CD1c-positive myeloid dendritic cell (primary cell): ENCODE measurements at regions not wholly inside any gene's neighbourhood (a gene's known extent, or its start where the extent isn't known, plus 50 kb on each side); places are given as distances from the start of the nearest gene placed in this dataset.

Source experiments
- DNase-seq: peaks from one replicate; pipeline ENCODE4 v3.0.0-alpha.2; 2016; ENCODE audit errors: extremely low spot score

DNA sequence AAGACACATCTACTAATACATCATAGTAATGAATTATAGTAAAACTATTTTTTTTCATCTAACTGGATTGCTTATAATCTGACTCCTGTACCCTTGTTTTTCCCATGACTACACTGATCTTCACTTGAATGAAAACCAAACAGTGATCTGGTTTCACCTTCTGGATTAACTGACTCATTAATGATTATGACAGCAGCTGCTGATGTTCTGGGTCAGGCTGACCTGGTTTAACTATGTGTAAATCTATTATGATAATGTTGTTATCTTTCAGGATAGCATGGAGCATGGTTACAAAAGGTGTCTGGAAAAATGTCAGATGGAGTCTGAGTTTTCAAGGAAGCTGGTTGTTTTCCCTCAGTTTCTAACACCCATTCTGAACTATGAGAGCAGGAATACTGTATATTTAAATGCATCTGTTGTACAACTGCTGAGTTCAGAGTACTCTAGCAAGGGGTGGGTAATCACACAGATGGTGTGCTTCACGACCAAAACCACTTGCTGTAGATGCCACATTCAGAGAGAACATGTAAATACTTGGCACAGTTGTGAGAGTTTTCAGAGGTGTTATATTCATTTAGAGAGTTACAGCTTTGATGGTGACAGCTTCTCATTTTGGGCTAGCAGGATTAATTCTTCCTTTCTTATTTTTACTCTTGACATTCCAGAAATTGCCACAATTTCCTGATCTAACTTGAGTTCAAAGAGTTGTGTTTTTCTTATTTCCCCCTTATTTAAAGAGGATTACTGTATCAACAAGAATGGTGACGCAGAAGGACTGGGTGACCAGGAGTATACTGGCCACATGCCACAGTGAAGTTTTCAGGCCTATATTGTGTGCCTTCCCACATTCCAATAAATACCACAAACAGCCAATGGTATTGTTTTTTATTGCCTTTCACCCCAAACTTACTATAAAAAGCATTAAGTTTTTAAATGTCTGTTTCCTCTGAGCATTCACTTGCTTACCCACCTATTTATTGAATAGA is 249.7 kb upstream of the TET2 start:
- DNase-seq, result no peak

DNA sequence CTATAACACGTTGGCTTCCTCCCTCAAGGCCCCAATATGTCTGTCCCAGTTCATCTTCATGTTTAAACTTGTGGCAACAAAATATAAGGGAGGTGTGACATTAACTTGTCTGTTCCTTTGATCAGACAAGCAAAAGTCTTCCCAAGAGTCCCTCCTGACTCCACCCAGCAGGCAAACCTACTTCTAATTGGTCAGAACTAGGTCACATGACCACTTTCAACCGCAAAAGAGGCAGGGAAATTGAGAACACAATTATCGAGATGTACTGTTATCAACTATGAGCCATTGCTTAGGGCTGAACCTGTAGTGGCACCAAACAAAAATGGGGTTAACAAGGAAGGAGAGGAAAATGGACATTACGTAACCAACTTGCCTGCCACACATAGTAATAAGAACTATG is 246.8 kb upstream of the TET2 start:
- DNase-seq, result no peak

DNA sequence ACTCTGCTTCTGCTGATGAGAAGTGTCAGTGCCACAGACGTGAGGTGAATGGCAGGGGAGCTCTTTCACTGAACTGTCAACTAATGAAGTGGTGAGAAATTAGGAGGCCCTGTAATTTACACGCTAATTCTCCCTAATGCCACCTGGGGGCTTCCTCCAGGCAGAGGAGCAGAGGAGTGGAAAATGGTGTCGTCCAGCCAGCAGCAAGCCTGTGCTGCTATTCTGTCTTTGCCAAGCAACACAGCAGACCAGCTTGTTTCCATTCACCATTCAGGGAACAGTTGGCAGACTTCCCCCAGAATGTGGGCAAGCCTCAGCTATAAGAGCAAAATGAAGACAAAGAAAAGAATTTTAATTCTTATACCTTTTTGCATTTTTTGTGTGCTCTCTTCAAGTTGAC is 245.2 kb upstream of the TET2 start:
- no peak for DNase-seq

DNA sequence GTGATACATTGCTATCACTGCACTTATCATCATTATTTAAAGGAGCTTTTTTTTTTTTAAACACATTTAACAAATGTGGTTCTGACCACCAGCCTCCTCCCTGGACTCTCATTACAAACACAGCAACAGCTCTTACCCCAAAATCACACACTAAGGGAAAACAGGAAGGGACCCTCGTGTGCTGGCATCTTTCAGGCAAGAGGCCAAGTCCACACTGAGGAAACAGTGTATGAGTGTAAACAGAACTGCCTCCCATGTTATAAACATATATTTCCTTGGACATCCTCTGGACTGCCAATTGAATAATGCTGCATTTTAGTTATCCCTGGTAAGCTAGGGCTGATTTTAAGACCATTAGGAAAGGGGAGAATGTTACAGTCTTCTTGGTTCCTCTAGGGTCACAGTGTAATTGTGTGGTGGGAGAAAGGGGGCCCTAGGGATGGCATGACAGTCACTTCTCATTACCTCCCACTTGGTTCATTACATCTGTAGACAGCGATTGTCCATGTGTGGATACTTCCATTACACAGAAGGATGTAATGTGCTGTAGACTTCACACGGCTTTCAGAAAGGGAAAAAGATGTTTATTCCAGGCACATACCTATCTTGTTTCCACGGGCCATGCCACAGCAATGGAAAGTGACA is 244.6 kb upstream of the TET2 start:
- DNase-seq, result no peak

DNA sequence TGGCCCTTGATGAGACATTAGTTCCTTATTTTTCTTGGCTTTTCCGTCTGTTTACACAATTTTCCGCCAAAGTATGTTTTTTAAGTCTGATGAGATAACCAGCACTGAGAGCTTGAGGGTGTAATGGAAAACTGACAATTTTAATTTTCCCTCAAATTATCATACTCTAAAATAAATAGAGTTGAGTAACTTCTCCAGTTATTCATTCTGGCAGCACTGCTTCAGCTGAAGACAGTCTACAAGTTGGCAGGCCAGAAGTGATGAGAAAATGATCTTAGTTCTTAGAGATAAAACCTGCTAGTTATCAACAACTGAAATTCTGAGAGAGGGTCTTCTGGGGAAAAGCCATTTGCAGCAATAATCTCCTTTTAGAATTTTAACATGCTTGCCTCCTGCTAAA is 241.6 kb upstream of the TET2 start:
- no peak for DNase-seq

DNA sequence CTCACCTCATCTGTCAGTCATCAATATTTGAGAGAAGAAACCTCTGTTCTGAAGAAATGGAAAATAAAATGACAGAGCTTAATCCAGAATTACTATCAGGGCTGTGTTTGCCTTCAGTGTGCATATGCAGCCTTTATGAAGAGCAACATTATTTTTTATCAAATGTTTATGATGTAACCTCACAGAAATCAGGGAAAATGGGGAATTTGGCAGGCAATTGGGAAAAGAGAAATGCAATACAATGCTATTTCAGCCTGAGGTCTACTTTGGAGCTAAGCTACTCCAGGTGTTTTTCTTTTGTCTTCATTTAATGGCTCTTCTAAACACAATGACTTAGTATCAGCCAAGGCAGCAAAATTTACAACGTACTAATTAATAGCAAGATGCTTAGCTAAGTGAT is 241.1 kb upstream of the TET2 start:
- DNase-seq, result no peak

DNA sequence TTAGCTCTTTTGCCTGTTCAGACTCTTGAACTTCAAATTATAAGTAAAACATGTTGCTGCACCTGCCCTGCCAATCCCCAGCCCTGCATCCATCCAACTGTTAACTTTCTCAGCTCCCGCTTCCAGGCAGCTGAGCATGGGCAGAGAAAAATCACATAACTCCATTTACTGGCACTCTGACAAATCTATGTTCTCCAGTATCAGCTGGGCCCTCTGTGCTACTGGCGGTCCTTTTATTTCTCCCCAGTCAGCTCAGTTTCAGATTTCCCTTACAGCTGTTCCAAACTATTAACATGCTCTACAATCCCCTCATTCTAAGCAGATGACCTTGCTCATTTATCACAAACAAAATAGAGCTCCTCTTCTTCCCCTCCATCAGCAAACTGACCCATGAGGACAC is 240.4 kb upstream of the TET2 start:
- DNase-seq, result no peak

DNA sequence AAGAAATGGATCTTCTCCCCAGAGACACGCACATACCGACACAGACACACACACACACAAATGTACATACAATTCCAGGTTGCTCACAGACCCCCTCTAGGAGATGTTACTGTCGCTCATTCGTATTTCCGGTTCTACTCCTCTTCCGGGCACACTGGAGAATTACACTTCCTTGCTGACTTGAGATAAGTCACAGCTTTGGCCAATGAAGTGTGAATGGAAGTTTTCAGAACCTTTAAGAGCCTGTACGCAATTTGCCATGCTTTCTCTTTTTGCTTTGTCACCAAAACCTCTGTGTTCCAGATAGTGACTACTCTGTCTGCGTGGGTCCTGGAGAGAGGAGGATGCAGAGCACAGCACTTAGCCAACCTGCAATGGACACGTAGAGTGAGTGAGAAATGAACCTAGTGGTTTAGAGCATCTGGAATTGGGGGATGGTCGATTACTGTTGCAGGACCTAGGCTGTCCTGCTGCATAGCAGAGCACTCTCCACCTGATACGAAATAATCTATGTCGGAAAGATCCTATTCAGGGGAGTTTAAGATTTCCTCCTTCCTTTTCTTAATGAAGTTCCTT is 239.5 kb upstream of the TET2 start:
- DNase-seq, result no peak

DNA sequence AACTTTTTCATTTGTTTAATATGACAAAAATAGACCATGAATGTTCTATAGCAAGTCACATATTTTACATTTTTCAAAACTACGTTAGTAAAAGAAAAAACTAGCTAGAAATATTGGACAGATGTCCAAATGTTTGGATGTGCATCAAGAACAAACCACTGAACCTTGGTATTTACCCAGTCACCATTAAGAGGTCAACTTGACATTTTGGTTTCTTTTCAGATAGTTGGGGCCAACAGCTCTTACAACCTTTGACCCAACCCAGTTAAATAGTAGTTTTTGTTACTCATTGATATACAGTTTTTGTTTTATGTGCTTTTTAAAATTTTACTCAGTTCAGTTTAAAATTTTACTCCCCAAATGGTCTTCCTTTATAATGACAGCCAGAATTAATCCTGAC is 238.7 kb upstream of the TET2 start:
- DNase-seq, result no peak

DNA sequence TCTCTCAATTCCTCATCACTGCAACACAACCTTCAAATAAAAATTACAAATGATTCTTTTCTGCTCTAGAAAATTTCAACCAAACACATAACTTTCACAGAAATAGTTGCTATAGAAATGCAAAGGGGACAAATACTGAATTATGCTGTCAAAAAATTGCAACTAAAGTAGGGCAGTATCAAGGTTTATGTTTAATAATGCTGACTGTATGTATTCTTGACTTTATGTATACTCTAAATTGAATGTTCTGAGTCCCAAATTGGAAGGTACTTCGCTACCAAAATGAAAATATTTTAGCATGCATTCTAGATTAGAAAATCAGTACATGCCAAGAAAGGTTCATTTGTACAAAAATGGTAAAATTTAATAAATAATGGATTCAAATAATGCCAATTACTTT is 237.3 kb upstream of the TET2 start:
- no peak for DNase-seq

DNA sequence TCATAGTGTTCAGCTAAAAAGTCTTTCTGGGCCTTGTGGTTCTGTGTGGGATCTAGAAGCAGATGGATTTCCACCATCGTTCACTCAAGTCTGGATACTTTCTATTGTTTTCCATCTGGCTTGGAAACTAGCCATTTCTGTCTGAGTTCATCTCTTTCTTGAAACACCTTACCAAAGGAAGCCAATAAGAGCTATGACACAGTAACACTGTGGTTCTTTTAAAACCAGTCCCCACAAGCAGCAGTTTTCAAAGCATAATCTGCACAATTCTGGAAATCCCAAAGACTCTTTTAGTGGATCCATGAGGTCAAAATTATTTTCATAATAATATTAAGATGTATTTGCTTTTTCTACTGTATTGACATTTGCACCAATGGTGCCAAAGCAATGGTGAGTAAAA is 234.2 kb upstream of the TET2 start:
- DNase-seq, result no peak

DNA sequence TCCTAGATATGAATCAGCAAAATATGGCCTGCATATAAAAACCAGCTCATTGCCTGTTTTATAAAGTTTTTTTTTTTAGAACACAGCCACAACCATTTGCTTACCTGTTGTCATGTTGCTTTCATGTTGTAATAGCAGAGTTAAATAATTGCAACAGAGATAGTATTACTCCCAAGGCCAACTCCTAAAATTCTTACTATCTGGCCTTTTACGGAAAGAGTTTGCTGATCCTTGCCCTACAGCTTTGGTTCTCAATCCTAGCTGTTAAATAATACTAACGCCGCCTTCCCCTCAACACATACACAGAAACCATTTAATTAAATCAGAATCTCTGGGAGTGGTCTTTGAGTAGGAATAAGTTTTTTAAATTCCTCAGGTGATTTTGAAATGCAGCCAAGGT is 231.3 kb upstream of the TET2 start:
- no peak for DNase-seq

DNA sequence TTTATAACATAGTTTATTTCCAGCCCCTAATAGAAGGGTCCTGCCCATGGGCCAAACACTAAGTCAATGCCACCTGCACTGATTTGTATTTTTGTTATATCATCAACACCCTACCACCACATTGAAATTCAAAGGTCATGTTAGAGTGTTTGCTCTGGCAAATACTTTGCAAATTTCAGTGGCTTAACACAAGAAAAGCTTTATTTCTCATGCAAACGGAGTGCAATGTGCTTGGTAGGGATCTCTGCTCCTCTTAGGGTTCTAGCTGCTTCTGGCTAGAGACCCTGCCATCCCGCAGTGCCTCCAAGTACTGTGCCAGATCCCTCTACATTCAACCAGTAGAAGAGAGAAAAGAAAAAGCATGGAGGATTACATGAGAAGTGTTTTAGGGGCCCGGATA is 230.8 kb upstream of the TET2 start:
- no peak for DNase-seq

DNA sequence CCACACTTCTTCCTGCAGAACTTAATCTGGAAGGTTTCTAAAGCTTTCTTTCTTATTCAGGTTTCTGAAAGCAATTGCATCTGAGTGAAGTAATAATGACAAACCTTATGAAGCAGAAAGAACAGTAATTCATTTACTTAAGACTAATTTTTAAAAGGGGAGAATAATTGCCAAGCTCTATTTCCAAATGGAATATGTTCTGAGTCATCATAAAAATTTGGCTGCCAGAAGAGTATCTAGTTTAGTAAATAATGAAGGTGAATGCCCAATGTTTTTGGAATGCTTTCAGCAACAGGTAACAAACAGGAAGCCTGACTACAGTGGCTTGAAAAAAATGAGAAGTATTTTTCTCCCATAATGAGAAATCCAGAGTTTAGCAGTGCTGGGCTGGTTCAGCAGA is 227.3 kb upstream of the TET2 start:
- no peak for DNase-seq

DNA sequence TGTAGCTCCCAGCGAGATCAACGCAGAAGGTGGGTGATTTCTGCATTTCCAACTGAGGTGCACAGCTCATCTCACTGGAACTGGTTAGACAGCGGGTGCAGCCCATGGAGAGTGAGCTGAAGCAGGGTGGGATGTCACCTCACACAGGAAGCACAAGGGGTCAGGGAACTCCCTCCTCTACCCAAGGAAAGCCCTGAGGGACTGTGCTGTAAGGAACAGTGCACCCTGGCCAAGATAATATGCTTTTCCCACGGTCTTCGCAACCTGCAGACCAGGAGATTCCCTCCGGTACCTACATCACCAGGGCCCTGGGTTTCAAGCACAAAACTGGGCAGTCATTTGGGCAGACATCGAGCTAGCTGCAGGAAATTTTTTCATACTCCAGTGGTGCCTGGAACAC is 216.4 kb upstream of the TET2 start:
- no peak for DNase-seq

DNA sequence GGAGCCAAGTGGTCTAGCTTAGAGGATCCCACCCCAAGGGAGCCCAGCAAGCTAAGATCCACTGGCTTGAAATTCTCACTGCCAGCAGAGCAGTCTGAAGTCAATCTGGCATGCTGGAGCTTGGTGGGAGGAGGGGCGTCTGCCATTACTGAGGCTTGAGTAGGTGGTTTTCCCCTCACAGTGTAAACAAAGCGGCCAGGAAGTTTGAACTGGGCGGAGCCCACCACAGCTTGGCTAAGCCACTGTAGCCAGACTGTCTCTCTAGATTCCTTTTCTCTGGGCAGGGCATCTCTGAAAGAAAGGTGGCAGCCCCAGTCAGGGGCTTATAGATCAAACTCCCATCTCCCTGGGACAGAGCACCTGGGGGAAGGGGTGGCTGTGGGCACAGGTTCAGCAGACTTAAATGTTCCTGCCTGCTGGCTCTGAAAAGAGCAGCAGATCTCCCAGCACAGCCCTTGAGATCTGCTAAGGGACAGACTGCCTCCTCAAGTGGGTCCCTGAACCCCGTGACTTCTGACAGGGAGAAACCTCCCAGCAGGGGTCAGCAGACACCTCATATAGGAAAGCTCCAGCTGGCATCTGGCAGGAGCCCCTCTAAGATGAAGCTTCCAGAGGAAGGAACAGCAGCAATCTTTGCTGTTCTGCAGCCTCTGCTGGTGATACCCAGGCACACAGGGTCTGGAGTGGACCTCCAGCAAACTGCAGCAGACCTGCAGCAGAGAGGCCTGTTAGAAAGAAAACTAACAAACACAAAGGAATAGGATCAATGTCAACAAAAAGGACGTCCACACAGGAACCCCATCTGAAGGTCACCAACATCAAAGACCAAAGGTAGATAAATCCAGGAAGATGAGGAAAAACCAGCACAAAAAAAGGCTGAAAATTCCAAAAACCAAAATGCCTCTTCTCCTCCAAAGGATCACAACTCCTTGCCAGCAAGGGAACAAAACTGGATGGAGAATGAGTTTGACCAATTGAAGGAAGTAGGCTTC is 215.6 kb upstream of the TET2 start:
- peak; percentile 48 for DNase-seq

DNA sequence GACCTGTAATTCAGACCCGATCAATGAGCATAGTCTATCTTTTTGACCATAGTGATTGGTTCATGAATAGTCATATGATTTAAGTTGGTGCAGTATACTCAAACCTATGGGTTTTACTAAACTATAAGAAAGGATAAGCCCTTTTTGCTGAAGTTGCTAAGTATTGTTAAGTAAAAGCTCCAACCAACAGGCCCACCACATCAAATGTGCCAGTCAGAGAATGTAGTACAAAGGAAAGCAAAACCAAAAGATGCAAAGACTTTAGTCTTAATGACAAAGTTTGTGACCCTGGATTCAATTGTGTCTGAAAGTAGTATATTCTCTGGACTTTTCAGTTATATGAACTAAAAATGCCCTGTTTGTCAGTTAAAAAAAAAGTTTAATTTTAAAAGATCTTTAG is 208.1 kb upstream of the TET2 start:
- DNase-seq, result no peak

DNA sequence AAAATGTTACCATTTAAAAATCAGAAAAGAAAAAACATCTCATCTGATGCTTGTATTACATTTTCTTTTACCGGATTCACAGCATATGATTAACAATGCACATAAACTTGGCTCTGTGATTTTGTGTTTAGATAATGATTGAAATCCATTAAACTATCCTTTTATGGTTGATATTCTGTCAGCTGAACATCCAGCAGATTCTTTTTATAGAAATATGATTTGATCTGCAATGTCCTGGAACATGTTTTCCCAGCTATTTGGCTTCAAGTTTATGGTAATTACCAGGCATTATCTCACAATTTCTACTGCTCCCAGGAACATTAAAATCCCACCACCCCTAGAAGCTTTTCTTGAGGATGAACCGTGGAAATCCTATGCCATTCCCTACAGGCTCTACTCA is 205.7 kb upstream of the TET2 start:
- no peak for DNase-seq

DNA sequence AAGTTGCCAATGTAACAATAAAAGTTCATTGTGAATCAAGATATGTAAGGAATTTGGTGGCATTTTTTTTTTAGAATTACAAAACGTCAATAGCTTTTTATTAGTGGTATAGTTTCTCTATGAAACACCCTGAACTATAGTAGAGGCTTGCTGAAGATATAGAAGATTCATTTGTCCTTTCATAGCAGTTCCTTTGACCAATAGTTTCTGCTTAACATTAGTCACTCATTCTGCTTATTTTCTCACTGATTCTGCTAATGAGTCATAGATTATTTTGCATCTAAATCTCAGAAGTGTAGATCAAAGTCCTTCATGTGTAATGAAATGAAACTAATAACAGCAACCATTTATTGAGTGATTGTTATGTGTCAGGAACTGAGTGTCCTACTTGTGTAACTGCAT is 205.0 kb upstream of the TET2 start:
- no peak for DNase-seq

DNA sequence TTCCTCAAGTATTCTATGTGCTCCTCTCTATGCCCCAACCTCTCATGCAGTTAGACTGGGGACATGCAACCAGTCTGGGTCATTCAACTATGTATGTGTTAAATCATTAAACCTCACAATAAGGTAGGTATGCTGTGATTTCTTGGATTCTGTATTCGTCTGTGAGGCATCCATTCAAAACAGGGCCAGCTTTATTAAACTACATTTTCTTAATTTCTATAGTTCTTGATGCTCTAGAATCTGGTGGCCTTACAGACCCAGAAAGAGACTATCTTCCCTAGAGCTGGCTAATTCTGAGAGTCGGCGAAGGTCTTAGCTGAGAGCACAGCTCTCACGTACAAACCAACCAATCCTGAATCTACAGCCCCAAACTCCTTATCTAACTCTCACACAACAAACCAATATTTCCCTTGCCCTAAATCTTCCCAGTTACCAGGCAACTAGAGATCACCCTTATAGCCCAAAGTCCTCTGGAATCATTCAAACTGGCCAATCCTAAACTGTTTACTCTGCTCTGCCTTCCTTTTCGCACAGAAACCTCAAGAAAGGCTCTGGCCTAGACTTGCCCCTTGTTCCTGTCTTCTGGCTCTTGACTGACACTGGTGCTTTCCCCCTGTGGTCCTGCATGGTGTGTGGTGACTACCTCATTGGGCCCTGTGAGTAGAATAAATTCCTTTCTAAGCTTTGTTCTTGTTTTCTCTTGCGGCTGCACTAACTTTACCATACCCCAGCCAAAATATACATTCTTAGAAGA is 203.5 kb upstream of the TET2 start:
- no peak for DNase-seq

DNA sequence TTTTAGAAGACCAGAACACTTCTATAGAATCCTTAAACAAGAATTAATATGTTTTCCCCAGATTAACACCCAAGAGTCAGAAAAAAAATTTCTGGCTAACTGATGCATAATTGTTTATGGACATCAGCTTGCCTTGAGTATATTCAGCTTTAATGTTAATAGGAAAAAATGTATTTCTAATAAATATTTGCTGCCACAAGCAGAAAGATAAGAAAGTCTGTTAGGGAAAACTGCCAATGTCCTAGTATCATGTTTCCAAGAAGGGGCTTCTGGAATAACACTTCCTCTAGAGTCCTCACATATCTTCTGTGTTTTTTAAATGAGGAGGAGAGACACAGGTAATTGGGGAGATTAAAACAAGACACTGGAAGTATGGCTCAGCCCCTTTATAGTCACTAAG is 202.1 kb upstream of the TET2 start:
- no peak for DNase-seq
